Neural progenitor cell (in vitro differentiated cells): ENCODE measurements at regions not wholly inside any gene's neighbourhood (a gene's known extent, or its start where the extent isn't known, plus 50 kb on each side); places are given as distances from the start of the nearest gene placed in this dataset.

ENCODE experiments used
- DNase-seq: peaks from one replicate; pipeline ENCODE4 v3.0.0-alpha.2; 2016; ENCODE audit warnings: low spot score
- H2AFZ ChIP-seq: fragments of 200-600 bp; sonication (generic); replicated peaks from 2 replicates; pipeline ENCODE4 v1.6.1; 2016; ENCODE audit warnings: antibody characterized with exemption
- H3F3A ChIP-seq: fragments of 200-600 bp; sonication (generic); 2 replicates; pipeline ENCODE4 v1.6.1; 2016; ENCODE audit warnings: antibody characterized with exemption, low read depth
- H3K27ac ChIP-seq: fragments of 200-600 bp; sonication (generic); 2 replicates; pipeline ENCODE4 v1.5.1; 2016; ENCODE audit warnings: mild to moderate bottlenecking
- H3K27me3 ChIP-seq: fragments of 200-600 bp; sonication (generic); 2 replicates; pipeline ENCODE4 v1.6.1; 2016; ENCODE audit warnings: mild to moderate bottlenecking, moderate library complexity
- H3K36me3 ChIP-seq: fragments of 200-600 bp; sonication (generic); 2 replicates; pipeline ENCODE4 v1.5.1; 2016
- H3K4me1 ChIP-seq: fragments of 200-600 bp; sonication (generic); 2 replicates; pipeline ENCODE4 v1.6.1; 2016; ENCODE audit warnings: mixed run types
- H3K4me2 ChIP-seq: fragments of 200-600 bp; sonication (generic); 2 replicates; pipeline ENCODE4 v1.6.1; 2016
- H3K4me3 ChIP-seq: fragments of 200-600 bp; sonication (generic); 2 replicates; pipeline ENCODE4 v1.5.1; 2016
- H3K79me2 ChIP-seq: fragments of 200-600 bp; sonication (generic); 2 replicates; pipeline ENCODE4 v1.6.1; 2016; ENCODE audit warnings: low read depth
- H3K9ac ChIP-seq: fragments of 200-600 bp; sonication (generic); 2 replicates; pipeline ENCODE4 v1.6.1; 2016
- H3K9me3 ChIP-seq: fragments of 200-600 bp; sonication (generic); 2 replicates; pipeline ENCODE4 v1.5.1; 2016; ENCODE audit warnings: low read depth
- H4K20me1 ChIP-seq: fragments of 200-600 bp; sonication (generic); 2 replicates; pipeline ENCODE4 v1.6.1; 2016; ENCODE audit warnings: low read depth
- H3K27ac Mint-ChIP-seq: 3 replicates; pipeline ENCODE4 v1.8.0; 2021; ENCODE audit warnings: mixed read lengths
- H3K27me3 Mint-ChIP-seq: 2 replicates; pipeline ENCODE4 v1.8.0; 2022; ENCODE audit warnings: low read depth, mild to moderate bottlenecking, inconsistent platforms, moderate library complexity, mixed read lengths; ENCODE audit not compliant: insufficient read depth
- H3K36me3 Mint-ChIP-seq: 3 replicates; pipeline ENCODE4 v1.8.0; 2021; ENCODE audit warnings: mixed read lengths
- H3K4me1 Mint-ChIP-seq: 3 replicates; pipeline ENCODE4 v1.8.0; 2021; ENCODE audit warnings: mixed read lengths
- H3K4me3 Mint-ChIP-seq: 3 replicates; pipeline ENCODE4 v1.8.0; 2021; ENCODE audit warnings: mild to moderate bottlenecking, moderate library complexity, mixed read lengths
- H3K9me3 Mint-ChIP-seq: 3 replicates; pipeline ENCODE4 v1.8.0; 2020; ENCODE audit warnings: mixed read lengths
- EZH2 ChIP-seq: fragments of 200-600 bp; sonication (generic); IDR thresholded peaks from 2 replicates; pipeline ENCODE4 v1.6.1; 2017; ENCODE audit warnings: antibody characterized with exemption, mild to moderate bottlenecking, moderate library complexity
- EZH2phosphoT487 ChIP-seq: fragments of 200-600 bp; sonication (generic); IDR thresholded peaks from 2 replicates; pipeline ENCODE4 v1.6.1; 2017; ENCODE audit warnings: antibody characterized with exemption
- TF ChIP-seq, protein P1 (sequence below): fragments of 200-600 bp; sonication (generic); IDR thresholded peaks from 2 replicates; pipeline ENCODE4 v1.5.1; 2017; ENCODE audit warnings: antibody characterized with exemption, mild to moderate bottlenecking

DNA sequence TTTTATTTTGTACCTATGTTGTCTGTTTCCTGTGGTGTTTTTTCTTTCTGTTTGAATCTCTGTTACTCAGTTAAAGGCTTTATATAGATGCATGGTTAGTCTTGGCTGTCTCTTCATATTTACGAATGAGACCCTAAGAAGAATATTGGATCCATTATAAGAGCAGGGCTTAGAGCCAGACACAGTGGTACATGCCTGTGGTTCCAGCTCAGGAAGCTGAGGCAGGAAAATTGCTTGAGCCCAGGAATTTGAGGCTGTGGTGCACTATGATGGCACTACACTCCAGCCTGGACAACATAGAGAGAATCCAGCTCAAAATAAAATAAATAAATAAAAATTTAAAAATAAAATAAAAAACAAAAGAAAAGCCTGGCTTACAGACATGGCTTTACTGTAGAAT is 211.1 kb downstream of the SOD2 start:
- H3K4me2 ChIP-seq: no peak overlapping the region
- DNase-seq: no peak
- peaks cover 4% of the 10 kb centered on the region for H3K9me3 Mint-ChIP-seq
- no peak overlapping the region for H2AFZ ChIP-seq
- H3K9me3 ChIP-seq: no peaks in the 10 kb centered on the region
- no peaks in the 10 kb centered on the region for H3K27me3 Mint-ChIP-seq
- H4K20me1 ChIP-seq: no peaks in the 10 kb centered on the region
- H3K27ac Mint-ChIP-seq: no peak overlapping the region
- no peaks in the 10 kb centered on the region for H3K36me3 ChIP-seq
- H3K9ac ChIP-seq: no peak overlapping the region
- no peaks in the 10 kb centered on the region for H3K27me3 ChIP-seq
- H3K27ac ChIP-seq: no peak overlapping the region
- no peak overlapping the region for H3K4me3 Mint-ChIP-seq
- no peak overlapping the region for H3K4me3 ChIP-seq
- no peaks in the 10 kb centered on the region for H3K79me2 ChIP-seq
- H3F3A ChIP-seq: no peaks in the 10 kb centered on the region
- H3K4me1 Mint-ChIP-seq: no peaks in the 10 kb centered on the region
- H3K36me3 Mint-ChIP-seq: no peaks in the 10 kb centered on the region
- H3K4me1 ChIP-seq: no peaks in the 10 kb centered on the region
- TF ChIP-seq EZH2phosphoT487 (no peak), EZH2 (no peak)
- TF ChIP-seq, protein P1, sequence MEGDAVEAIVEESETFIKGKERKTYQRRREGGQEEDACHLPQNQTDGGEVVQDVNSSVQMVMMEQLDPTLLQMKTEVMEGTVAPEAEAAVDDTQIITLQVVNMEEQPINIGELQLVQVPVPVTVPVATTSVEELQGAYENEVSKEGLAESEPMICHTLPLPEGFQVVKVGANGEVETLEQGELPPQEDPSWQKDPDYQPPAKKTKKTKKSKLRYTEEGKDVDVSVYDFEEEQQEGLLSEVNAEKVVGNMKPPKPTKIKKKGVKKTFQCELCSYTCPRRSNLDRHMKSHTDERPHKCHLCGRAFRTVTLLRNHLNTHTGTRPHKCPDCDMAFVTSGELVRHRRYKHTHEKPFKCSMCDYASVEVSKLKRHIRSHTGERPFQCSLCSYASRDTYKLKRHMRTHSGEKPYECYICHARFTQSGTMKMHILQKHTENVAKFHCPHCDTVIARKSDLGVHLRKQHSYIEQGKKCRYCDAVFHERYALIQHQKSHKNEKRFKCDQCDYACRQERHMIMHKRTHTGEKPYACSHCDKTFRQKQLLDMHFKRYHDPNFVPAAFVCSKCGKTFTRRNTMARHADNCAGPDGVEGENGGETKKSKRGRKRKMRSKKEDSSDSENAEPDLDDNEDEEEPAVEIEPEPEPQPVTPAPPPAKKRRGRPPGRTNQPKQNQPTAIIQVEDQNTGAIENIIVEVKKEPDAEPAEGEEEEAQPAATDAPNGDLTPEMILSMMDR: no peak

DNA sequence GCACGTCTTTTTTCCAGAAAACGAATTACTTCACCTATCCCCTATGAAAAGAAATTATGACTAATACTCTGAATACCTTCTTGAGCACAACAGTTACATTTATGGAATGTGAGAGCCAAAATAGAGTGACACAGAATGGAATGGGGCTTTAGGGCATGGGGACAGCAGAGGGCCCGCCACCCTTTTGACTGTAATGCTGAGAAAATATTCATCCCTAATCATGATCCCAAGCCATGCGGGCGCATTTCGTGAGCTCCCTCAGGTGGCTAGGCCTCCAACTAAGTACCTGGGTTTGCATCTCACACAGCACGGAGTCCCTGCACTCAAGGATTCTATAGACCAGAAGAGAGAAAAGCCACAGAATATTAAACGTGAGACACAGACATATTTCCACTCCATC is 212.6 kb downstream of the SOD2 start:
- H3K4me1 ChIP-seq: no peaks in the 10 kb centered on the region
- no peak for DNase-seq
- H2AFZ ChIP-seq: no peak overlapping the region
- no peak overlapping the region for H3K4me3 ChIP-seq
- H3K9me3 Mint-ChIP-seq: peaks cover 4% of the 10 kb centered on the region
- H3K9me3 ChIP-seq: no peaks in the 10 kb centered on the region
- no peaks in the 10 kb centered on the region for H3F3A ChIP-seq
- H3K79me2 ChIP-seq: no peaks in the 10 kb centered on the region
- TF ChIP-seq, protein P1: no peak
- no peak for TF ChIP-seq EZH2
- H3K4me1 Mint-ChIP-seq: no peaks in the 10 kb centered on the region
- no peak overlapping the region for H3K27ac Mint-ChIP-seq
- H3K4me2 ChIP-seq: no peak overlapping the region
- no peaks in the 10 kb centered on the region for H3K36me3 Mint-ChIP-seq
- H3K27ac ChIP-seq: no peak overlapping the region
- H3K9ac ChIP-seq: no peak overlapping the region
- H3K36me3 ChIP-seq: no peaks in the 10 kb centered on the region
- no peaks in the 10 kb centered on the region for H3K27me3 ChIP-seq
- no peak overlapping the region for H3K4me3 Mint-ChIP-seq
- no peaks in the 10 kb centered on the region for H3K27me3 Mint-ChIP-seq
- no peaks in the 10 kb centered on the region for H4K20me1 ChIP-seq

DNA sequence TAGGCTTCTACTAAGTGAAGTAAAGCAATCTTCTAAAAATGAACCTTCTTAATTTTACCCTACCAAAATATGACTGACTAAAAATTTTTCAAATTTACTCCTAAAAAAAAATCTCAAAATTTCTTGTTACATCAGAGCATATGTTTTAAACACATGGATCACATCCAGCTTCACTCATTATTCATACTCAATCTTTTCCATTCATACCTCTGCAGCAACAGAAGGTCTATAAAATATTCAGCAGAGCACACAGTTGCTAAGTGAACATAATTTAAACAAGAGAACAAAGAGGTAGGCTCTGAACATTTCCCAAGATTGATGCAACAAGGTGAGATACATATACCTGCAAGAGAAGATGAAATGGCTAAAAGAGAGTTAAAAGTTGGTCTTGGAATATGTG is 213.9 kb downstream of the SOD2 start:
- H3K27me3 ChIP-seq: no peaks in the 10 kb centered on the region
- TF ChIP-seq EZH2phosphoT487: no peak
- TF ChIP-seq EZH2: no peak
- TF ChIP-seq, protein P1: no peak
- no peak overlapping the region for H3K27ac ChIP-seq
- no peak overlapping the region for H3K4me3 ChIP-seq
- DNase-seq: no peak
- Mint-ChIP-seq H3K36me3 (no peaks in the 10 kb centered on the region), H3K4me1 (no peaks in the 10 kb centered on the region), H3K27ac (no peak overlapping the region), H3K9me3 (peaks cover 2% of the 10 kb centered on the region), H3K27me3 (no peaks in the 10 kb centered on the region), H3K4me3 (no peak overlapping the region)
- no peaks in the 10 kb centered on the region for H4K20me1 ChIP-seq
- H3K9ac ChIP-seq: no peak overlapping the region
- H3K4me2 ChIP-seq: no peak overlapping the region
- no peak overlapping the region for H2AFZ ChIP-seq
- no peaks in the 10 kb centered on the region for H3K79me2 ChIP-seq
- no peaks in the 10 kb centered on the region for H3F3A ChIP-seq
- no peaks in the 10 kb centered on the region for H3K9me3 ChIP-seq
- no peaks in the 10 kb centered on the region for H3K4me1 ChIP-seq
- H3K36me3 ChIP-seq: no peaks in the 10 kb centered on the region
